ENCODE measurements at regions not wholly inside any gene's neighbourhood (a gene's known extent, or its start where the extent isn't known, plus 50 kb on each side); places are given as distances from the start of the nearest gene placed in this dataset.
A peak's percentile ranks its signal among the peaks of the same experiment; 100 is the strongest.
"Not testable (repeated sequence)": the region's sequence is repeated elsewhere in the genome, so short reads cannot be mapped to it uniquely, and the experiment has no call there.

- peak; percentile 49 for DNase-seq (ENCODE audit: low read depth)
Measured at GRCh38 chr11:127843483-127844396, 743.6 kb downstream of the ETS1 start.

GRCh38 chr11:127825183-127825582 is 762.2 kb downstream of the ETS1 start:
- DNase-seq (ENCODE audit: low read depth), result no peak

GRCh38 chr11:127818625-127819024 is 768.7 kb downstream of the ETS1 start:
- no peak for DNase-seq (ENCODE audit: low read depth)

GRCh38 chr11:127816962-127817361 is 770.4 kb downstream of the ETS1 start:
- DNase-seq (ENCODE audit: low read depth), result no peak

- DNase-seq (ENCODE audit: low read depth), result no peak
Measured at GRCh38 chr11:127815331-127815730, 772.0 kb downstream of the ETS1 start.

GRCh38 chr11:127806501-127806900 is 780.9 kb downstream of the ETS1 start:
- DNase-seq (ENCODE audit: low read depth), result no peak

- DNase-seq (ENCODE audit: low read depth), result no peak
Measured at GRCh38 chr11:127805771-127806170, 781.6 kb downstream of the ETS1 start.

DNA sequence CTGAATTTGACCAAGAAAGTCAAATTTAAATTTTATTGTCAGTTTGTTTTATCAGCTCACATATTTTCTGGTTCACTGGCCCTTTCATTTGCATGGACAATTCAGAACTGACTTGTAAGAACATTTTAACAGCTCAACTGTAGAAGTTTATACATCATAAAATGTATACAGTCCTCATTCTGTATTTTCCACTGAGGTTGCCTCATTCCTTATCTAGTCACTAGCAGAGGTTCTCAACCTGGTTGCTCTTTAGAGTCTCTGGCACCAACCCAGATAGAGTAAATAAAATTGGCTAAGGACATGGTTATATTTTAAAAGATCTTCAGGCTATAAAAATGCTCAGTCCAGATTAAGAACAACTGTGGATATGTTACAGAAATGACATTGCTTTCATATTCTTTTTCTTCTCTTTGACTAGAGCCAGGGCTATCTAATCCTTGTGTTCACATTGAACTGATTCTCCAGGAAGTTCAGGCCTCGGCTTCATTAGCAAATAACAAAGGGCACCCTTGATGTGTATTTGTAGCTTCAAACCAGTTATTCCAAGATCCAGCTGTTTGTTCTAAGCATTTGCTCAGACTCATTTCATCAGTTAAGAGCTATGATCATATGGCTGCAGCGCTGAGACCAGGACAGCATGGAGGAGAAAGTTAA is 782.5 kb downstream of the ETS1 start:
- no peak for DNase-seq (ENCODE audit: low read depth)

DNA sequence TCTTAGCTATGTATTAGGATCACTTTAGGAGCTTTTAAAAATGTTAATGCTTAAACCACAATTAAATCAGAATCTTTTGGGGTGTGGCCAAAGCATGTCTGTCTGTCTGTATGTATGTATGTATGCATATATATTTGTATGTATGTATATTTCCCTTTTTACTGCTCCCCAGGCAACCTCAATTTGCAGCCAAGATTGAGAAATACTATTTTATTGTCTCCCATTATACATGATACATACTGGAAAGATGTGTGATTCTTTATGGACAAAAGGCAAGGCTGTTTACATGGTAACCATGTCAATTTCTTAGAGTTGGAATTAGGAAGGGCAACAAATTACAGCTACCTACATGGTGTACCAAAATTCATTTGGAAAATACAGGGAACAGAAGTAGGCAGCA is 783.6 kb downstream of the ETS1 start:
- DNase-seq (ENCODE audit: low read depth), result no peak

- no peak for DNase-seq (ENCODE audit: low read depth)
Measured at GRCh38 chr11:127800989-127801688, 786.2 kb downstream of the ETS1 start.

DNA sequence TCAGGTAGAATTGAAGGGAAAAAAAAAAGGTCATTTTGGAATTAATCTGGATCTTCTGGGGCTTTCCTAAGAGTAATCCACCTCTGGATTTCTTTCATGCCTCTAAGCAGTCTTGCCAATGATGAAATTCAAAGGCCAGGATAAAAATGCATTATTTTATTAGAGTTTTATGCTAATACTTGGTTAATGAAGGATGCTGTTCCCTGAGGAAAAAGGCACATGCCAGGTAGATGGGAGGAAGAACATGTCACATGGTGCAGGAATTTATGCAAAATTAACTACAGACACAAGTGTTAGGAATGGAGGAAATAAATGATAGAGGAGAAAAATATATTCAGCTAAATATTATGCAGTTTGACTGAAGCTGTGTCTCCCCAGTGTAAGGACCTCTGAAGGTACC is 792.0 kb downstream of the ETS1 start:
- DNase-seq (ENCODE audit: low read depth), result no peak

- DNase-seq (ENCODE audit: low read depth), result no peak
Measured at GRCh38 chr11:127791844-127792243, 791.3 kb upstream of the KIRREL3 start.

GRCh38 chr11:127790592-127790991 is 790.0 kb upstream of the KIRREL3 start:
- no peak for DNase-seq (ENCODE audit: low read depth)

DNA sequence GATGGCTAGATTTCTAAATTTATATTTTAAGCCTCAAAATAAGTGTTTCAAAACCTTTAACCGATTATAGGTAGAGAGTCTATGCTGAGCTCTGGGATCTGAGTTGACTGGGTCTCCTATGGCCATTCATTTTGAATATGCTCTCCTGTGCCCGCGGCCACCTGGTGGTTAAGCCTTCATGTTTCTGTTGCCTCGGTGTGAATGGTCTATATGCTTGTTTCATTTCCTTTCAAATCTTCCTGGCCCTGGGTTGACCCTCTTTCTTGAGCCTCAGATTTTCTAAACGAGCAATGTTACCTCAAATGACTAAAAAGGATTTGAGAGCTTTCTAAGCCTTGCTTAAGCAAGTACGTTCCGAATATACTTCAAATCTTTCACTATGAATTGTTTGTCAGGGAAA is 789.4 kb upstream of the KIRREL3 start:
- no peak for DNase-seq (ENCODE audit: low read depth)

- DNase-seq (ENCODE audit: low read depth), result not testable (repeated sequence)
Measured at GRCh38 chr11:127772938-127773337, 772.4 kb upstream of the KIRREL3 start.

DNA sequence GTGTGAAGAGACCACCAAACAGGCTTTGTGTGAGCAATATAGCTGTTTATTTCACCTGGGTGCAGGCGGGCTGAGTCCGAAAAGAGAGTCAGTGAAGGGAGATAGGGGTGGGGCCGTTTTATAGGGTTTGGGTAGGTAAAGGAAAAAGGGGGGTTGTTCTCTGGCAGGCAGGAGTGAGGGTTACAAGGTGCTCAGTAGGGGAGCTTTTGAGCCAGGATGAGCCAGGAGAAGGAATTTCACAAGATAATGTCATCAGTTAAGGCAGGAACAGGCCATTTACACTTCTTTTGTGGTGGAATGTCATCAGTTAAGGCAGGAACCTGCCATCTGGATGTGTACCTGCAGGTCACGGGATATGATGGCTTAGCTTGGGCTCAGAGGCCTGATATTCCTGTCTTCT is 768.4 kb upstream of the KIRREL3 start:
- DNase-seq (ENCODE audit: low read depth), result not testable (repeated sequence)

GRCh38 chr11:127766734-127767133 is 766.2 kb upstream of the KIRREL3 start:
- no peak for DNase-seq (ENCODE audit: low read depth)

DNA sequence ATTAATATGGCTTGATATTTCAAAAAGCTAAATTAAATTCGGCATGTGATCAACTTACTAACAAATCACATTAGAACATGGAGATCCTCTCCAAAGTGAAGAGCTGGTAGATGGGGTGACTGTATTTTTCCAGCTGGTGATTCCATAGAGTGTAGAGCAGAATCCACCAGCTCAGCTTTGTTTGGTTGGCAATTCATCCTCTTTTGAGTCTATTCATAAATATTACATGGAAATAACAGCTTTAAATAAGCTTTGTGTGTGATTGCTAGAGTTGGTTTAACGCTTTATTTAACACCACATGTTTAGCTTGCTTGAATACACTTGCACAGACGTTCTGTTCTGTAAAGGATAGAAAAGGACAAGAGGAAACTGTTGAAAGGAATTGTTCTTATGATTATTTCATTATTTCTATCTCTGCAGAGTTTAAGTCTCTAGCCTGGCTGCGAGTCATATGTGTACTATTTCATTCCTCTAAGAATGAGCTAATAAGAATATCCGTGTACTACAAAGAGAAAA is 738.3 kb upstream of the KIRREL3 start:
- no peak for DNase-seq (ENCODE audit: low read depth)

DNA sequence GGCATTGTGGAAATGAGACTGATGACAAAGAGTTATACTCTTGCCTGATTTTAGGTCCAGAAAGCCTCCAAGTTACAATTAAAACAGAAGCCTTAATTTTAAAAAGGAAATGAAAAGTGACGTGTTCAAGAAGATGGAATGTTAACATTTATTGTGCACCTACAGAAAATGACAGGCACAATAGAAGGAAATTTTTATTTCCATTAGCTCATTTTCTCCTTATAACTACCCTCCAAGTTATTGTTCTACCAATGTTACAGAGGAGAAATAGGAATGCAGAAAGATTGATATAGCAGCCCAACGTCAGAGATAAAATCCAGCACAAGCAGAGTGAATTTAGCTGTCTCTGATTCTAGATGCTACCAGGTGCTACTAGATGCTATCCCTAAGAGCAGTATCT is 736.9 kb upstream of the KIRREL3 start:
- no peak for DNase-seq (ENCODE audit: low read depth)

- DNase-seq (ENCODE audit: low read depth), result no peak
Measured at GRCh38 chr11:127733552-127733951, 733.0 kb upstream of the KIRREL3 start.

DNA sequence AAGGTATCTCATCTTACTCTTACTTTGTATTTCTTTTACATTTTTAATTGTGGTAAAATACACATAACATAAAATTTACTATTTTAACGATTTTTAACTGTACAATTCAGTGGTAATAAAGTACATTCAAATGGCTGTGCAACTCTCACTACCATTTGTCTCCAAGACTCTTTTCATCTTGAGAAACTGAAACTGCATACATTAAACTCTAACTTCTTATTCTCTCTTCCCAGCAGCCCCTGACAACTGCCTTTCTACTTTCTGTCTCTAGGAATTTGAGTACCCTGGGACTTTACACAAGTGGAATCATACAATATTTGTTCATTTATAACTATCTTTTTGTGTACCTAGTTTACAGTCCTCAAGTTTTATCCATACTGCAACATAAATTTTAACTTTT is 725.8 kb upstream of the KIRREL3 start:
- DNase-seq (ENCODE audit: low read depth), result no peak

- DNase-seq (ENCODE audit: low read depth), result no peak
Measured at GRCh38 chr11:127723714-127724113, 723.1 kb upstream of the KIRREL3 start.

GRCh38 chr11:127713226-127713625 is 712.7 kb upstream of the KIRREL3 start:
- no peak for DNase-seq (ENCODE audit: low read depth)

Measured in activated T-cell treated with anti-CD3 and anti-CD28 coated beads for 1 hour (primary cell).